H1 (cell line): ENCODE measurements at regions not wholly inside any gene's neighbourhood (a gene's known extent, or its start where the extent isn't known, plus 50 kb on each side); places are given as distances from the start of the nearest gene placed in this dataset.

Experiments
- BACH1 ChIP-seq: IDR thresholded peaks from 2 replicates; pipeline ENCODE4 v1.6.1; 2012; ENCODE audit warnings: low read length, improper control_type of control experiment
- RNF2 ChIP-seq: fragments of 200-900, 300-1000 bp; sonication (generic); IDR thresholded peaks from 2 replicates; pipeline ENCODE4 v1.7.1; 2016; ENCODE audit warnings: borderline replicate concordance, low read depth, mild to moderate bottlenecking, antibody characterized with exemption, low read length; ENCODE audit not compliant: poor library complexity, severe bottlenecking; ENCODE audit errors: missing control alignments
- TAF7 ChIP-seq: optimal IDR thresholded peaks from 2 replicates; pipeline ENCODE3; 2011; ENCODE audit warnings: low read depth, mild to moderate bottlenecking, inconsistent platforms, low read length, moderate library complexity, borderline replicate concordance
- TBP ChIP-seq: IDR thresholded peaks from 2 replicates; pipeline ENCODE4 v1.6.1; 2011; ENCODE audit warnings: low read depth, low read length, improper control_type of control experiment

DNA sequence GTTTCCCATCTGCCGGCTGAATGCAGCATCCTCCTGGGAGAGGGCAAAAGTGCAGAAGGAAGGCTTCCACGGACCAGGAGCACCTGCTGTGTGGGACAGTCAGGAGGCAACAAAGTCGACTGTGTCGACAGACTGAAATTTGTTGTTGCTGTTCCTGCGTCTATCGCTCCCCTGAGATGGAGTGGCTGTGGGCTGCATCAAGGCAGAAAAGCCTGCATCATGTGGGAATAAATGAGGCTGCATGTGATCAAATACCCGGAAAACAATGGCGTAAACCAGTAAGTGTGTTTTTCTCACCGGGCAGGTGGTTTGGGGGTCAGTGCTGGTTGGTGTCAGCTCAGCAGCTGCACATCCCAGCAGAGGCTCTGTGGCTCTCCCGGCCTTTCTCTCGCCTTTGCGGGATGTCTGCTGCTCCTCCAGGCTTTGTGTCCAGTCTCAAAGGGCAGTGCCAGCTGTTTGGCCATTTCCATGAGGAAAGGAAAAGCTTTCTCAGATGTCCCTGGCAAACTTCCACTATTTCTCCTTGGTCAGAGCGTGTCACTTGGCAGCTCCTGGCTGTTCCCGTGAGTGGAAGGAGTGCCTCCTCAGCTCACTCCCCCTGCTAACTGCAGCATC is 262.4 kb downstream of the NDUFA10 start (continued):
- TF ChIP-seq TAF7 (no peak), TBP (no peak), RNF2 (no peak), BACH1 (no peak)
